Suprapubic skin (tissue), 4 donors: ENCODE measurements at regions not wholly inside any gene's neighbourhood (a gene's known extent, or its start where the extent isn't known, plus 50 kb on each side); places are given as distances from the start of the nearest gene placed in this dataset.

Experiments used
- DNase-seq, 2 donors: peaks; one replicate each; pipeline ENCODE4 v3.0.0-alpha.2; 2019; ENCODE audit warnings: low spot score in 2 of 2
- H3K27ac ChIP-seq: fragments of 200-600 bp; sonication (generic); one replicate; pipeline ENCODE4 v1.5.1; 2019
- H3K27me3 ChIP-seq: fragments of 200-600 bp; sonication (generic); one replicate; pipeline ENCODE4 v1.5.1; 2019
- H3K36me3 ChIP-seq: fragments of 200-600 bp; sonication (generic); one replicate; pipeline ENCODE4 v1.5.1; 2019
- H3K4me1 ChIP-seq: fragments of 200-600 bp; sonication (generic); one replicate; pipeline ENCODE4 v1.5.1; 2019
- H3K4me3 ChIP-seq: fragments of 200-600 bp; sonication (generic); one replicate; pipeline ENCODE4 v1.5.1; 2019; ENCODE audit warnings: mild to moderate bottlenecking
- H3K9me3 ChIP-seq: fragments of 200-600 bp; sonication (generic); one replicate; pipeline ENCODE4 v1.5.1; 2019
- CTCF ChIP-seq, 2 donors: fragments of 200-600 bp in 1 of 2; fragments of 450-650 bp in 1 of 2; sonication (generic) in 1 of 2; IDR thresholded peaks; one replicate each; pipeline ENCODE4 v1.5.1; 2016 to 2019; ENCODE audit warnings: antibody characterized with exemption in 2 of 2, mild to moderate bottlenecking in 1 of 2, moderate library complexity in 1 of 2
- EP300 ChIP-seq: sonication (generic); formaldehyde crosslinking; IDR thresholded peaks from one replicate; pipeline ENCODE4 v1.6.1; 2017; ENCODE audit warnings: antibody characterized with exemption
- POLR2A ChIP-seq, 2 donors: fragments of 450-650 bp; IDR thresholded peaks; one replicate each; pipeline ENCODE4 v1.6.1; 2017; ENCODE audit warnings: antibody characterized with exemption in 2 of 2, mild to moderate bottlenecking in 2 of 2, moderate library complexity in 2 of 2
- POLR2AphosphoS5 ChIP-seq, 3 donors: sonication (generic); formaldehyde crosslinking; IDR thresholded peaks; one replicate each; pipeline ENCODE4 v1.6.1; 2017; ENCODE audit warnings: antibody characterized with exemption in 3 of 3
- WGBS: methylation state at CpG from one replicate; pipeline ENCODE4 v1.1.5; 2018; 5-methylcytosine and 5-hydroxymethylcytosine counted together

GRCh38 chr14:53448682-53449081, 295.6 kb upstream of the DDHD1 start:
- 84% methylated on average over 2 of the region's 2 CpGs for WGBS
- no peaks in the 10 kb centered on the region for H3K4me1 ChIP-seq
- H3K27ac ChIP-seq: no peak overlapping the region
- DNase-seq: no peak
- H3K4me3 ChIP-seq: no peak overlapping the region
- TF ChIP-seq CTCF (IDR thresholded peaks at IDR 0.05) (no peak), POLR2A (IDR thresholded peaks at IDR 0.05) (no peak), EP300 (no peak), POLR2AphosphoS5 (IDR thresholded peaks at IDR 0.05) (no peak)
- H3K9me3 ChIP-seq: no peaks in the 10 kb centered on the region
- H3K27me3 ChIP-seq: no peaks in the 10 kb centered on the region
- no peaks in the 10 kb centered on the region for H3K36me3 ChIP-seq

GRCh38 chr14:53444677-53445312, 291.7 kb upstream of the DDHD1 start:
- Histone ChIP-seq H3K27ac (no peak overlapping the region), H3K36me3 (no peaks in the 10 kb centered on the region), H3K4me1 (no peaks in the 10 kb centered on the region), H3K27me3 (no peaks in the 10 kb centered on the region), H3K9me3 (no peaks in the 10 kb centered on the region), H3K4me3 (no peak overlapping the region)
- WGBS: 83% methylated on average over 5 of the region's 5 CpGs
- TF ChIP-seq CTCF (IDR thresholded peaks at IDR 0.05) (no peak), POLR2AphosphoS5 (IDR thresholded peaks at IDR 0.05) (no peak), POLR2A (IDR thresholded peaks at IDR 0.05) (no peak), EP300 (no peak)
- DNase-seq: no peak

GRCh38 chr14:53441789-53442188, 288.7 kb upstream of the DDHD1 start:
- no peaks in the 10 kb centered on the region for H3K27me3 ChIP-seq

GRCh38 chr14:53437858-53438257, 284.7 kb upstream of the DDHD1 start:
- no peaks in the 10 kb centered on the region for H3K4me1 ChIP-seq
- TF ChIP-seq CTCF (IDR thresholded peaks at IDR 0.05) (no peak), EP300 (no peak), POLR2A (IDR thresholded peaks at IDR 0.05) (no peak), POLR2AphosphoS5 (IDR thresholded peaks at IDR 0.05) (no peak)
- no peak overlapping the region for H3K27ac ChIP-seq

More at GRCh38 chr14:53441789-53442188, 288.7 kb upstream of the DDHD1 start:
- 65% methylated on average over 6 of the region's 6 CpGs for WGBS
- no peaks in the 10 kb centered on the region for H3K9me3 ChIP-seq
- H3K4me1 ChIP-seq: no peaks in the 10 kb centered on the region
- no peak overlapping the region for H3K27ac ChIP-seq
- no peak for DNase-seq
- H3K36me3 ChIP-seq: no peaks in the 10 kb centered on the region
- no peak for TF ChIP-seq POLR2AphosphoS5 (IDR thresholded peaks at IDR 0.05)
- no peak overlapping the region for H3K4me3 ChIP-seq

GRCh38 chr14:53432378-53432802, 279.3 kb upstream of the DDHD1 start:
- no peaks in the 10 kb centered on the region for H3K36me3 ChIP-seq
- no peak for TF ChIP-seq EP300
- TF ChIP-seq CTCF (IDR thresholded peaks at IDR 0.05): peak in 1 of 2 donors; percentile 34
- no peak overlapping the region for H3K4me3 ChIP-seq
- no peaks in the 10 kb centered on the region for H3K27me3 ChIP-seq
- no peak for DNase-seq
- H3K4me1 ChIP-seq: no peaks in the 10 kb centered on the region
- no peak overlapping the region for H3K27ac ChIP-seq
- no peaks in the 10 kb centered on the region for H3K9me3 ChIP-seq
- WGBS: 38% methylated on average over 2 of the region's 2 CpGs

More at GRCh38 chr14:53437858-53438257, 284.7 kb upstream of the DDHD1 start:
- DNase-seq: no peak
- Histone ChIP-seq H3K4me3 (no peak overlapping the region), H3K36me3 (no peaks in the 10 kb centered on the region), H3K27me3 (no peaks in the 10 kb centered on the region), H3K9me3 (no peaks in the 10 kb centered on the region)

GRCh38 chr14:53430870-53431269, 277.7 kb upstream of the DDHD1 start:
- Histone ChIP-seq H3K27me3 (no peaks in the 10 kb centered on the region), H3K36me3 (no peaks in the 10 kb centered on the region), H3K4me3 (no peak overlapping the region), H3K4me1 (no peaks in the 10 kb centered on the region), H3K27ac (no peak overlapping the region), H3K9me3 (no peaks in the 10 kb centered on the region)
- WGBS: 70% methylated on average over 2 of the region's 2 CpGs
- TF ChIP-seq CTCF (IDR thresholded peaks at IDR 0.05) (no peak), POLR2AphosphoS5 (IDR thresholded peaks at IDR 0.05) (no peak), EP300 (no peak), POLR2A (IDR thresholded peaks at IDR 0.05) (no peak)
- no peak for DNase-seq
